ENCODE measurements at regions not wholly inside any gene's neighbourhood (a gene's known extent, or its start where the extent isn't known, plus 50 kb on each side); places are given as distances from the start of the nearest gene placed in this dataset.

DNA sequence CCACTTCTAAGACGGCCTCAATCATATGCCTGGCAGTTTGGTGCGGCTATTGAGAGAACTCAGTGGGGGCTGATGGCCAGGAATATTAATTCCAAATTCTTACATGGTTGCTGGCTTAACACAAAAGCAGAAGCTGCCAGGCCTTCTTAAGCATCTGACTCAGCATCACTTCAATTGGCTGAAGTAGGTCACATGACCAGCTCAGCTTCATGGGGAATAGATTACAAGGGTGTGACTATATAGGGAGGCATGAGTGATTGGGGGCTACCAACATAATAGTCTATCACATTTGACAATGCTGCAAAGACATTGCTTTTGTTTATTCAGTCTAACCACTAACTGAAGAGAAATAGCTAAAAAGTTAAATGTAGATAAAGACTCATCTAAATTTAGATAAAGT is 101.6 kb upstream of the ANKRD28 start:
- TF ChIP-seq CTCF (conservative IDR thresholded peaks at IDR 0.05; ENCODE audit: low read depth, low read length) (no peak), POLR2A (IDR thresholded peaks at IDR 0.05; ENCODE audit: low read depth, low read length) (no peak), RAD21 (IDR thresholded peaks at IDR 0.05; ENCODE audit: low read length) (no peak), RFX5 (IDR thresholded peaks at IDR 0.05; ENCODE audit: low read depth, low read length) (no peak), CHD1 (IDR thresholded peaks at IDR 0.05; ENCODE audit: low read depth, low read length) (no peak), FOS (IDR thresholded peaks at IDR 0.05; ENCODE audit: low read depth, low read length) (no peak), MXI1 (IDR thresholded peaks at IDR 0.05; ENCODE audit: borderline replicate concordance, low read depth, low read length) (no peak), CEBPB (IDR thresholded peaks at IDR 0.05; ENCODE audit: low read depth, low read length) (no peak)

Data from IMR-90 (cell line).